CD14-positive monocyte (primary cell): ENCODE measurements at regions not wholly inside any gene's neighbourhood (a gene's known extent, or its start where the extent isn't known, plus 50 kb on each side); places are given as distances from the start of the nearest gene placed in this dataset.

ENCODE experiments used
- DNase-seq, 3 donors: peaks; one replicate each; pipeline ENCODE4 v3.0.0-alpha.2; 2011 to 2022
- H2AFZ ChIP-seq: 2 replicates; pipeline ENCODE4 v1.6.0; 2012; ENCODE audit warnings: mild to moderate bottlenecking, low read depth, low read length, inconsistent platforms; ENCODE audit not compliant: insufficient read depth, poor library complexity, severe bottlenecking
- H3K27ac ChIP-seq, 2 donors: 1 replicate in 1 of 2; 2 replicates in 1 of 2; pipeline ENCODE4 v1.5.1; 2012 to 2013; ENCODE audit warnings: low read length in 2 of 2, control low read depth in 1 of 2, inconsistent platforms in 1 of 2, low read depth in 1 of 2, mild to moderate bottlenecking in 1 of 2
- H3K27me3 ChIP-seq, 2 donors: one replicate each; pipeline versions ENCODE4 v1.6.0 to v1.6.1; 2011 to 2013; ENCODE audit warnings: low read length in 2 of 2; ENCODE audit not compliant: control insufficient read depth in 2 of 2, insufficient read depth in 2 of 2
- H3K36me3 ChIP-seq, 2 donors: replicated peaks in 1 of 2; 1 replicate in 1 of 2; 2 replicates in 1 of 2; pipeline versions ENCODE4 v1.5.1 to v1.6.1; 2012 to 2013; ENCODE audit warnings: low read length in 2 of 2, control low read depth in 1 of 2, inconsistent platforms in 1 of 2, mild to moderate bottlenecking in 1 of 2; ENCODE audit not compliant: insufficient read depth in 2 of 2, control insufficient read depth in 1 of 2
- H3K4me1 ChIP-seq, 2 donors: 1 replicate in 1 of 2; 2 replicates in 1 of 2; pipeline versions ENCODE4 v1.5.1 to v1.6.1; 2012 to 2013; ENCODE audit warnings: low read length in 2 of 2, control low read depth in 1 of 2, inconsistent platforms in 1 of 2, mild to moderate bottlenecking in 1 of 2, moderate library complexity in 1 of 2; ENCODE audit not compliant: insufficient read depth in 2 of 2, control insufficient read depth in 1 of 2
- H3K4me2 ChIP-seq: replicated peaks from 2 replicates; pipeline ENCODE3; 2012; ENCODE audit warnings: low read length, moderate library complexity, mild to moderate bottlenecking; ENCODE audit not compliant: poor library complexity, severe bottlenecking; ENCODE audit errors: extremely low read depth
- H3K4me3 ChIP-seq, 3 experiments: fragments of 200-600 bp in 1 of 3; sonication (generic) in 1 of 3; replicated peaks in 1 of 3; 1 replicate in 2 of 3; 2 replicates in 1 of 3; pipeline ENCODE4 v1.5.1; 2011 to 2013; ENCODE audit warnings: low read length in 3 of 3, mild to moderate bottlenecking in 3 of 3, control low read depth in 2 of 3, low read depth in 2 of 3, inconsistent platforms in 1 of 3, moderate library complexity in 1 of 3
- H3K79me2 ChIP-seq: 2 replicates; pipeline ENCODE4 v1.6.0; 2012; ENCODE audit warnings: mild to moderate bottlenecking, control low read depth, inconsistent platforms, low read length, moderate library complexity; ENCODE audit not compliant: insufficient read depth
- H3K9ac ChIP-seq: 2 replicates; pipeline ENCODE4 v1.6.0; 2017; ENCODE audit warnings: low read length, mild to moderate bottlenecking; ENCODE audit not compliant: insufficient read depth, poor library complexity, severe bottlenecking
- H3K9me3 ChIP-seq, 2 donors: replicated peaks in 1 of 2; 1 replicate in 1 of 2; 2 replicates in 1 of 2; pipeline versions ENCODE4 v1.5.1 to v1.6.1; 2012 to 2013; ENCODE audit warnings: low read length in 2 of 2, control low read depth in 1 of 2; ENCODE audit not compliant: control insufficient read depth in 1 of 2, insufficient read depth in 1 of 2
- H4K20me1 ChIP-seq: 2 replicates; pipeline ENCODE4 v1.6.0; 2012; ENCODE audit warnings: mild to moderate bottlenecking, low read length, control low read depth, moderate library complexity; ENCODE audit not compliant: insufficient read depth
- H3K27ac Mint-ChIP-seq, 7 donors: one replicate each; pipeline ENCODE4 v1.8.0; 2020; ENCODE audit warnings: mild to moderate bottlenecking in 7 of 7, mixed read lengths in 7 of 7, moderate library complexity in 6 of 7, inconsistent platforms in 2 of 7
- H3K27me3 Mint-ChIP-seq, 3 donors: one replicate each; pipeline ENCODE4 v1.8.0; 2021 to 2022; ENCODE audit warnings: low read depth in 3 of 3, mild to moderate bottlenecking in 3 of 3, mixed read lengths in 3 of 3, moderate library complexity in 3 of 3, inconsistent platforms in 1 of 3
- H3K36me3 Mint-ChIP-seq, 2 donors: one replicate each; pipeline ENCODE4 v1.8.0; 2020; ENCODE audit warnings: mixed read lengths in 2 of 2, inconsistent platforms in 1 of 2, mild to moderate bottlenecking in 1 of 2
- H3K4me1 Mint-ChIP-seq: one replicate; pipeline ENCODE4 v1.8.0; 2020; ENCODE audit warnings: mild to moderate bottlenecking, mixed read lengths
- H3K4me3 Mint-ChIP-seq, 2 donors: one replicate each; pipeline ENCODE4 v1.8.0; 2020; ENCODE audit warnings: mild to moderate bottlenecking in 2 of 2, mixed read lengths in 2 of 2, moderate library complexity in 1 of 2
- H3K9me3 Mint-ChIP-seq, 7 donors: one replicate each; pipeline ENCODE4 v1.8.0; 2020 to 2022; ENCODE audit warnings: mixed read lengths in 7 of 7, mild to moderate bottlenecking in 6 of 7, moderate library complexity in 6 of 7, inconsistent platforms in 2 of 7
- WGBS: methylation state at CpG from one replicate; pipeline ENCODE4 v1.1.5; 2013; ENCODE audit warnings: missing lambda C conversion rate; ENCODE audit not compliant: insufficient coverage; 5-methylcytosine and 5-hydroxymethylcytosine counted together
- intact Hi-C, 2 donors: fragments of 100-400 bp; cut with micrococcal nuclease; formaldehyde crosslinking; loops; one replicate each; pipeline versions ENCODE4 v1.15.0 to v1.15.1; 2023
- TF ChIP-seq, protein P1 (sequence below): fragments of 200-600 bp; IDR thresholded peaks from one replicate; pipeline ENCODE4 v1.8.0; 2022; ENCODE audit warnings: antibody characterized with exemption, mild to moderate bottlenecking

DNA sequence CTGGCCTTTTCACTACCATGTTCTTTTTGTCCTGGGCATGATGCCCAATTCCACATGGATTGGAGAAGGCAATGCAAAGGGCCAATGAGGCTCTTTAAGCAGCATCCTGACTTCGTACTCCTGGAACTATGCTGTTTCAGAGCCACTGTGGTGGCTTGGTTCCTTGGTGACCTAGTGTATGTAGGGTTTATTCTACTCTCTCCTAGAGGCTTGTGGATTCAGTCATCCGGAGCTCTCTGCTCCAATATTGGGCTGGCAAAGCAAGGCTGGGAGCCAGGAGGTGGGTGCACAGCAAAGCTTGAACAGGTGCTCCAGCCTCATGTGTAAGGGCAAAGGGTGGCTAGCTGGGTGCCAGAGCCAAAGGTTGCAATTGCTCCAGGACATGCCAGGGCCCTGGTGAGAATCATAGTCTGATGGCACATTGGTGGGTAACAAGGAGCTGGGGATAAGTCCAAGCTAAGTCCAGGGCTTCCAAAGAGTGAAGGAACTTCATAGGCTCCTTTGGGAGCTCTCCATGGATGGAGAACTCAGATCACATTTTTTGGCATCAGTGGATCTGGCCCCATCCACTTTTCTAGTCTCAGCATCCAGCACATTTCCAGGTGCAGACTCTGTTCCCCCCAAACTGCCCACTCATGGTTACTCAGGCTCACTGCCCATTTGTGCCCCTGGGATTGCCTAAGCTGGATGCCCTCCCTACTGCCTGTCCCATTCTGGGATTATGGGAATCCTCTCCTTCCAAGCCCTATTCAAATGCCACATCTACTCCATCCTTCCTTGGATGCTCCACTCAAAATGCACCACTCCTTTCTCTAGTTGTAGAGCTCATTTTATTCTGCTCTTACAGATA lies 253.9 kb downstream of the EMP1 start:
- Histone ChIP-seq H3K79me2 (no peaks in the 10 kb centered on the region), H3K9me3 (no peaks in the 10 kb centered on the region), H3K4me1 (no peaks in the 10 kb centered on the region), H3K27ac (no peak overlapping the region), H3K27me3 (no peaks in the 10 kb centered on the region), H4K20me1 (no peaks in the 10 kb centered on the region), H3K4me2 (no peak overlapping the region), H3K36me3 (no peaks in the 10 kb centered on the region), H3K9ac (no peak overlapping the region), H3K4me3 (no peak overlapping the region), H2AFZ (no peak overlapping the region)
- H3K27ac Mint-ChIP-seq, result no peak overlapping the region
- DNase-seq, result no peak
- 100% methylated on average over 1 of the region's 2 CpGs for WGBS
- H3K36me3 Mint-ChIP-seq, result no peaks in the 10 kb centered on the region
- intact Hi-C loops, result no loop called here
- H3K4me3 Mint-ChIP-seq, result no peak overlapping the region
- H3K9me3 Mint-ChIP-seq, result peaks cover 0 to 9% (median 0%) of the 10 kb centered on the region in 7 donors
- H3K4me1 Mint-ChIP-seq, result no peaks in the 10 kb centered on the region
- no peaks in the 10 kb centered on the region for H3K27me3 Mint-ChIP-seq
- TF ChIP-seq, protein P1, sequence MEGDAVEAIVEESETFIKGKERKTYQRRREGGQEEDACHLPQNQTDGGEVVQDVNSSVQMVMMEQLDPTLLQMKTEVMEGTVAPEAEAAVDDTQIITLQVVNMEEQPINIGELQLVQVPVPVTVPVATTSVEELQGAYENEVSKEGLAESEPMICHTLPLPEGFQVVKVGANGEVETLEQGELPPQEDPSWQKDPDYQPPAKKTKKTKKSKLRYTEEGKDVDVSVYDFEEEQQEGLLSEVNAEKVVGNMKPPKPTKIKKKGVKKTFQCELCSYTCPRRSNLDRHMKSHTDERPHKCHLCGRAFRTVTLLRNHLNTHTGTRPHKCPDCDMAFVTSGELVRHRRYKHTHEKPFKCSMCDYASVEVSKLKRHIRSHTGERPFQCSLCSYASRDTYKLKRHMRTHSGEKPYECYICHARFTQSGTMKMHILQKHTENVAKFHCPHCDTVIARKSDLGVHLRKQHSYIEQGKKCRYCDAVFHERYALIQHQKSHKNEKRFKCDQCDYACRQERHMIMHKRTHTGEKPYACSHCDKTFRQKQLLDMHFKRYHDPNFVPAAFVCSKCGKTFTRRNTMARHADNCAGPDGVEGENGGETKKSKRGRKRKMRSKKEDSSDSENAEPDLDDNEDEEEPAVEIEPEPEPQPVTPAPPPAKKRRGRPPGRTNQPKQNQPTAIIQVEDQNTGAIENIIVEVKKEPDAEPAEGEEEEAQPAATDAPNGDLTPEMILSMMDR, result no peak

GRCh38 chr12:13444076-13444475 lies 247.6 kb downstream of the EMP1 start:
- Histone ChIP-seq H3K9ac (no peak overlapping the region), H3K4me1 (no peaks in the 10 kb centered on the region), H4K20me1 (no peaks in the 10 kb centered on the region), H3K9me3 (no peaks in the 10 kb centered on the region), H2AFZ (no peak overlapping the region), H3K4me3 (no peak overlapping the region), H3K27me3 (no peaks in the 10 kb centered on the region), H3K4me2 (no peak overlapping the region), H3K36me3 (no peaks in the 10 kb centered on the region), H3K79me2 (no peaks in the 10 kb centered on the region), H3K27ac (no peak overlapping the region)
- peaks cover 0 to 2% (median 0%) of the 10 kb centered on the region in 7 donors for H3K9me3 Mint-ChIP-seq
- no peak overlapping the region for H3K27ac Mint-ChIP-seq
- H3K27me3 Mint-ChIP-seq, result no peaks in the 10 kb centered on the region
- no peaks in the 10 kb centered on the region for H3K4me1 Mint-ChIP-seq
- TF ChIP-seq, protein P1, result no peak
- WGBS, result no CpG with 5 or more reads among the region's 4 CpGs
- intact Hi-C loops, result no loop called here
- H3K36me3 Mint-ChIP-seq, result no peaks in the 10 kb centered on the region
- no peak overlapping the region for H3K4me3 Mint-ChIP-seq
- DNase-seq, result no peak
